A673 (cell line): ENCODE measurements at regions not wholly inside any gene's neighbourhood (a gene's known extent, or its start where the extent isn't known, plus 50 kb on each side); places are given as distances from the start of the nearest gene placed in this dataset.

Experiments used
- BruUV-seq: library from RNA; stranded (reverse); fragments of 400-500 nt; replicated peaks from 2 replicates; lab custom pipeline; 2021; lab: Mats Ljungman, UMichigan
- CTCF ChIA-PET: fragments of 300-600 bp; sonication (Branson Sonifier 250); formaldehyde crosslinking; loops from one replicate; lab custom pipeline; 2022; ENCODE audit warnings: antibody characterized with exemption; lab: Charles Lee
- POLR2A ChIA-PET: fragments of 300-600 bp; sonication (Branson Sonifier 250); formaldehyde crosslinking; loops from one replicate; lab custom pipeline; 2022; ENCODE audit warnings: antibody characterized with exemption; ENCODE audit not compliant: low non-redundant PET; lab: Charles Lee
- DNase-seq: peaks from one replicate; pipeline ENCODE4 v3.0.0-alpha.2; 2015; ENCODE audit warnings: low spot score
- H3K27ac ChIP-seq: fragments of 200-600 bp; sonication (generic); 2 replicates; pipeline ENCODE4 v1.5.1; 2016; ENCODE audit warnings: mixed run types, low read depth, mild to moderate bottlenecking, mixed read lengths, antibody characterized with exemption, low read length; ENCODE audit not compliant: poor library complexity, severe bottlenecking
- H3K27me3 ChIP-seq: fragments of 200-600 bp; sonication (generic); replicated peaks from 2 replicates; pipeline ENCODE4 v1.6.1; 2017; ENCODE audit warnings: mixed run types, low read depth, mild to moderate bottlenecking, mixed read lengths, antibody characterized with exemption, low read length; ENCODE audit not compliant: insufficient read depth, poor library complexity
- H3K36me3 ChIP-seq: fragments of 200-600 bp; sonication (generic); 2 replicates; pipeline ENCODE4 v1.6.1; 2016; ENCODE audit warnings: mixed run types, mild to moderate bottlenecking, mixed read lengths, antibody characterized with exemption, low read length; ENCODE audit not compliant: insufficient read depth, poor library complexity, severe bottlenecking
- H3K4me1 ChIP-seq: fragments of 200-600 bp; sonication (generic); 2 replicates; pipeline ENCODE4 v1.6.1; 2017; ENCODE audit warnings: mixed run types, mild to moderate bottlenecking, mixed read lengths, antibody characterized with exemption, low read length; ENCODE audit not compliant: insufficient read depth, poor library complexity, severe bottlenecking
- H3K4me3 ChIP-seq: fragments of 200-600 bp; sonication (generic); 2 replicates; pipeline ENCODE4 v1.5.1; 2016; ENCODE audit warnings: low read depth, mixed run types, mild to moderate bottlenecking, mixed read lengths, low read length; ENCODE audit not compliant: poor library complexity, severe bottlenecking
- H3K9me3 ChIP-seq: fragments of 200-600 bp; sonication (generic); 2 replicates; pipeline ENCODE4 v1.6.1; 2016; ENCODE audit warnings: mixed run types, low read depth, mild to moderate bottlenecking, mixed read lengths, antibody characterized with exemption, low read length; ENCODE audit not compliant: poor library complexity, severe bottlenecking
- EZH2 ChIP-seq: fragments of 200-600 bp; sonication (generic); IDR thresholded peaks from 2 replicates; pipeline ENCODE4 v1.6.1; 2017; ENCODE audit warnings: borderline replicate concordance, low read depth, mild to moderate bottlenecking, mixed read lengths, antibody characterized with exemption, low read length; ENCODE audit not compliant: poor library complexity, severe bottlenecking
- intact Hi-C: fragments of 100-400 bp; cut with micrococcal nuclease; formaldehyde crosslinking; loops from one replicate; pipeline ENCODE4 v1.10.0; 2022; ENCODE audit not compliant: unreplicated experiment
- TF ChIP-seq, protein P1 (sequence below): fragments of 300-800, 200-600 bp; sonication (generic); conservative IDR thresholded peaks from 2 replicates; pipeline ENCODE4 v1.5.1; 2017; ENCODE audit warnings: low read depth, mild to moderate bottlenecking, antibody characterized with exemption, low read length, moderate library complexity, mixed read lengths

GRCh38 chr13:109973279-109973678 is 186.9 kb upstream of the IRS2 start:
- DNase-seq: no peak
- H3K4me3 ChIP-seq: no peak overlapping the region
- no peak overlapping the region for H3K27ac ChIP-seq
- peaks cover 4% of the 10 kb centered on the region for H3K4me1 ChIP-seq
- TF ChIP-seq EZH2: no peak
- TF ChIP-seq, protein P1, sequence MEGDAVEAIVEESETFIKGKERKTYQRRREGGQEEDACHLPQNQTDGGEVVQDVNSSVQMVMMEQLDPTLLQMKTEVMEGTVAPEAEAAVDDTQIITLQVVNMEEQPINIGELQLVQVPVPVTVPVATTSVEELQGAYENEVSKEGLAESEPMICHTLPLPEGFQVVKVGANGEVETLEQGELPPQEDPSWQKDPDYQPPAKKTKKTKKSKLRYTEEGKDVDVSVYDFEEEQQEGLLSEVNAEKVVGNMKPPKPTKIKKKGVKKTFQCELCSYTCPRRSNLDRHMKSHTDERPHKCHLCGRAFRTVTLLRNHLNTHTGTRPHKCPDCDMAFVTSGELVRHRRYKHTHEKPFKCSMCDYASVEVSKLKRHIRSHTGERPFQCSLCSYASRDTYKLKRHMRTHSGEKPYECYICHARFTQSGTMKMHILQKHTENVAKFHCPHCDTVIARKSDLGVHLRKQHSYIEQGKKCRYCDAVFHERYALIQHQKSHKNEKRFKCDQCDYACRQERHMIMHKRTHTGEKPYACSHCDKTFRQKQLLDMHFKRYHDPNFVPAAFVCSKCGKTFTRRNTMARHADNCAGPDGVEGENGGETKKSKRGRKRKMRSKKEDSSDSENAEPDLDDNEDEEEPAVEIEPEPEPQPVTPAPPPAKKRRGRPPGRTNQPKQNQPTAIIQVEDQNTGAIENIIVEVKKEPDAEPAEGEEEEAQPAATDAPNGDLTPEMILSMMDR: no peak
- CTCF ChIA-PET: no interaction called here
- no TSS peak for BruUV-seq
- H3K36me3 ChIP-seq: no peaks in the 10 kb centered on the region
- POLR2A ChIA-PET: no interaction called here
- H3K9me3 ChIP-seq: no peaks in the 10 kb centered on the region
- H3K27me3 ChIP-seq: peaks cover 12% of the 10 kb centered on the region
- intact Hi-C loops: no loop called here

DNA sequence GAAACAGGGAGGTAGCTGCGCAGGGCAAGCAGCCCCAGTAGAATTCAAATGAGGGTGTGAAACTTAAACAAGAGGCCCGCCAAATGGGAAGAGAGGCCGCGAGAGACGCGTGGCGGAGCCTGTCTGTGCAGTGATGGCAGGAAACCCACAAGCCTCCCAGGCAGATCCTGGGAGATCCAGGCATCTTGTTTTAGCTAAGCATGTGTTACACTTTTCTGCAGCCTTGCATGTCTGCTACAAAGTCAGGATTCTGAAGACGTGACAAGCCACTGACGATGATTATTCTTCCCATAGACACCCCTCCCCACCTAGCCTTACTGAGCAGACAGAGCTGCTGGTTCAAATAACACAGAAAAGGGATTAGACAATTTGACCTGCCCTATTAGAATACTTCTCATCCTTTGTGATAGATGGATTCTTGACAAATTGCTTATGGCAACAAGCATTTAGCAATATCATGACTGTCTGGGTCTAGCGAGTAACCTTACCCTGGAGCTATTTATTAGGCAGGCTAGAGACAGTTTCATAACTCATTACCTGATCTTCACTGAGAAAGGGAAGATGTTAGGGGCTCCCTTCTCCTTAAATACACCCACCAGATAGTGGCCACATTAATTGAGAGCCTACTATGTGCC is 185.2 kb upstream of the IRS2 start:
- H3K9me3 ChIP-seq: no peaks in the 10 kb centered on the region
- H3K36me3 ChIP-seq: no peaks in the 10 kb centered on the region
- peaks cover 12% of the 10 kb centered on the region for H3K27me3 ChIP-seq
- TF ChIP-seq EZH2: no peak
- TF ChIP-seq, protein P1: no peak
- DNase-seq: no peak
- intact Hi-C loops: no loop called here
- BruUV-seq: no TSS peak
- H3K4me1 ChIP-seq: peaks cover 4% of the 10 kb centered on the region
- ChIA-PET CTCF (no interaction called here), POLR2A (no interaction called here)
- no peak overlapping the region for H3K4me3 ChIP-seq
- H3K27ac ChIP-seq: no peak overlapping the region

DNA sequence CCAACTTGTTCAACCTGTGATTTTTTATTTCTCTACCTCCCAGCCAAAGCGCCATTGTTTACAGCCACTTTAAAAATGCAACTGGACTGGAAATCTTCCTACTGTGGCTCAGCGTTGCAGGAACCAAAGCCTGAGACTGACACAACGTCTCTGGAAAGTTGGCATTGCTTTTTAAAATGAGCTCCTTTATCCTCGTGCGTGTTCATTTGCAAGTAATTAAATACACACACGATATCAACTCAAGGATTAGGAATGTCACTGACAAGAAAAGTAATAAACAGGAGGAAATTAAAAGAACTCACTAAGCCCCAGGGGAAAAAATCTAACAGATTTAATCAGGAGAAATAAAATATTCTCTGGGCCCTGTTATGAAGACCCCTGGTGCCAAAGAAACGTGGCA is 184.6 kb upstream of the IRS2 start:
- no TSS peak for BruUV-seq
- POLR2A ChIA-PET: no interaction called here

More for the DNA sequence above, 184.6 kb upstream of the IRS2 start:
- no peak overlapping the region for H3K4me3 ChIP-seq
- H3K9me3 ChIP-seq: no peaks in the 10 kb centered on the region
- CTCF ChIA-PET: no interaction called here
- H3K36me3 ChIP-seq: no peaks in the 10 kb centered on the region
- no peak for TF ChIP-seq EZH2
- TF ChIP-seq, protein P1: no peak
- peak; percentile 8 for DNase-seq
- intact Hi-C loops: no loop called here
- no peak overlapping the region for H3K27ac ChIP-seq
- peaks cover 4% of the 10 kb centered on the region for H3K4me1 ChIP-seq
- H3K27me3 ChIP-seq: peaks cover 12% of the 10 kb centered on the region
